GM18868 (cell line): ENCODE measurements at regions not wholly inside any gene's neighbourhood (a gene's known extent, or its start where the extent isn't known, plus 50 kb on each side); places are given as distances from the start of the nearest gene placed in this dataset.

Source experiments
- ATAC-seq: cut with Tn5 transposase; IDR thresholded peaks from one replicate; pipeline ENCODE4 v1.9.1; 2021; ENCODE audit warnings: mild to moderate bottlenecking, moderate library complexity; ENCODE audit not compliant: unreplicated experiment

DNA sequence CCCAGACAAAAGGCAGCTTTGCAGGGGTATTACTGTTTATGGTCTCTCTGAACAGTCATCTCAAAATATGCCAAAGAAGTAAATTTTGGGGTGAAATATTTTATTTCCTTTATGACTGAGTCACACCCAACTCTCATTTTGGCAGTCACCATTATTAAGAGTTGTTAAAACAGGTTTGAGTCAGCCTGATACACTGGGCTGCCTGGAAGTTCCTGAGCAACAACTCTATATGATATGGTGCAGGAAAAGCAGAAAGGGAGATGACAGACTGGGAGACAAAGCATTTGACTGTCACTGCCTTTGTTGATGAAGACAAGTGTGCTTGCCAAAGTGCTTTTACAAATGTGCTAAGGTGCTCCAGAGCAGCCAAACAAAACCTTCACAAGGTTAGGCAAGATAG is 1263.5 kb downstream of the PCDH7 start:
- ATAC-seq: no peak

DNA sequence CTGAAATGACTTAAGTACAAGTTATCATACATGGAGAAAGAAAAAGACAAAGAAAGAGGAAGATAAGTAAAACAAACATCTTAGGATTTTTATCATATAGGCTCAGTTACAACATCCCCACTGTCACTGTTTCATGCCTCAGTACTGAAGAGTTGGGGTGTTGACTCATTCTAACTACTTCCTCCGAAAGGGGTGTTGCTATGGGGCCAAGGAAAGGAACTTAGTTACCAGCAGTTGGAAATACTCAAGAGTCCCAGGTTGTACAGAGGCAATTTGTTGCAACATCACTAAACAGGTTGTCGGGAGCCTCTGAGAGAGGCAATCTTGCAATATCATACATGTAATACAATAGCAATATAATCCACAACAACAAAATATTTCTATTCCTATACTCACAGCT is 1264.7 kb downstream of the PCDH7 start:
- no peak for ATAC-seq

DNA sequence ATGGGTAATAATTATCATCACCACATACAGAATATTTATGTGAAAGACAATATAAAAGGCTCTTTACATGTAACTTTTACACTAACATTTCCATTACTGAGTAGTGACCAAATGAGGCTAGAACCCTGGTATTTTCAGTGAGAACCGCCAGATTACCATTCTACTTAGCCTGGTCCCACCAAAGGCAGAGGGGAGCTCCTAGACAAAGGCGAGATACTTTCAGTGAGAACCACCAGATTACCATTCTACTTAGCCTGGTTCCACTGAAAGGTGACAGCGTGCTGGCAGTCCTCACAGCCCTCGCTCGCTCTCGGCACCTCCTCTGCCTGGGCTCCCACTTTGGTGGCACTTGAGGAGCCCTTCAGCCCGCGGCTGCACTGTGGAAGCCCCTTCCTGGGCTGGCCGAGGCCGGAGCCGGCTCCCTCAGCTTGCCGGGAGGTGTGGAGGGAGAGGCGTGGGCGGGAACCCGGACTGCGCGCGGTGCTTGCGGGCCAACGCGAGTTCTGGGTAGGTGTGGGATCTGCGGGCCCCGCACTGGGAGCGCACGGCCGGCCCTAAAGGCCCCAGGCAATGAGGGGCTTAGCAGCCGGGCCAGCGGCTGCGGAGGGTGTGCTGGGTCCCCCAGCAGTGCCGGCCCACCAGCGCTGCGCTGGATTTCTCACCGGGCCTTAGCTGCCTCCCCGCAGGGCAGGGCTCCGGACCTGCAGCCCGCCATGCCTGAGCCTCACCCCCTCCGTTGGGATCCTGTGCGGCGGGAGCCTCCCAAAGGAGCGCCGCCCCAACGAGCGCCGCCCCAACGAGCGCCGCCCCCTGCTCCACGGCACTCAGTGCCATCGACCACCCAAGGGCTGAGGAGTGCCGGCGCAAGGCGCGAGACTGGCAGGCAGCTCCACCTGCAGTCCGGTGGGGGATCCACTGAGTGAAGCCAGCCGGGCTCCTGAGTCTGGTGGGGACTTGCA is 1276.1 kb downstream of the PCDH7 start:
- no peak for ATAC-seq

DNA sequence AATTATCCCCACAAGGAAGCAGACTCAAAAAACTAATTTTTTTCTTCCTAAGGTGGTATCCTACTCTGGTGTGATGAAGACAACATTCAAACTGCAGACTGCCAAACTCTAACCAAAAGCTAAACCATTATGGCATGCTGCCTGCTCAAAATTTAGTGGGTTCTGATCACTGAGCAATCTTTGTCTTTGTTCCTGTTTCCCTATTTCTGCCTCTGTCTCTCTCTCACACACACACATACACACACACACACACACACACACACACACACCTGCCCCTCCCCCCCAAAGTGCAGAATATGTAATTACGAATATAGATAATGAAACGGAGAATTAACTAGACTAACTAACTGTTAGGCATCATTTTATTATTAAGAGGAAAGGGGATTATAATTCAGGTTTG is 1278.6 kb downstream of the PCDH7 start:
- ATAC-seq: no peak

DNA sequence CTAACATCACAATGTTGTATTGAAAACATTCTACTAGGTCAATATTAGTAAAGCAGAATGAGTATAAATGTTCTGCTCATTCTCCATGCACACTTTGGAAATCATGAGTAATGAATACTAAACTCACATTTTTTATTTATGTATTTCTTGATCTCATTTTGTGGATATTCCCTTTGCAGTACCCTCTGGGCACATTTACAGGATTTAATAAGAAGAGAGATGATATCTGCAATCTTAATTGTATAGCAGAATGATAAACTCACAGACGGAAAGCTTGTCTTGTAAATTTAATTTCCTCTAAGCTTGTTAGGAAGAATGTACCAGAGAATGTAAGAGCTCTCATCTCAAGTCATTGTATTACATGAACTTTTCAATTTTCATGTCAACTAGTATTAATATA is 1279.7 kb downstream of the PCDH7 start:
- no peak for ATAC-seq

DNA sequence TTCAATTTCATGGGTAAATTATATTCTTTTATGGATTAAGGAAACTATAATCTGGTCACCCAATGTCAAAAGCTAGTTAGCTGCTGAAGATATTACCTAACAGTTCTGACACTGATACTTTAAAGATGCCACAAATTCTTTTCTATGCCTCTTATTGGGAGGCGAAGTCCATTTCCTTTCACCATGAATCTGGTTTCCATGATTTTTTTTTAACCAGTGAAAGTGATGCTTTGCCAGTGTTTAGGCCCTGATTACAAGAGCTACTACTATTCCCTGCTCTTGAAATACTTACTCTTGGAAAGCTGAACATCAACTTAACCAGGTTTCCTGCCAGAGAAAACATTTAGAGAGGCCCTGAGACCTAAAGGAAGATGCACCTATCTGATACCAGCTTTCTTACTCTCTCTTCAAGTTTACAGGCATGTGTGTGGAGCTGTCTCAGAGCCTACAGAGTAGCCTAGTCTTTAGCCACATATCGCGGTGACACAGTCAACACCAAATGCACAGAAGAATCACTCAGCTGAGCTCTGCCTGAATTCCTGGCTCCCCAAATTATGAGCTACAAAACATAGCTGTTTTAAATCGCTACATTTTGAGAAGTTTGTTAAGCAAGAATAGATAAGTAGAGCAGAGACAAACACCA is 1280.8 kb downstream of the PCDH7 start:
- no peak for ATAC-seq

DNA sequence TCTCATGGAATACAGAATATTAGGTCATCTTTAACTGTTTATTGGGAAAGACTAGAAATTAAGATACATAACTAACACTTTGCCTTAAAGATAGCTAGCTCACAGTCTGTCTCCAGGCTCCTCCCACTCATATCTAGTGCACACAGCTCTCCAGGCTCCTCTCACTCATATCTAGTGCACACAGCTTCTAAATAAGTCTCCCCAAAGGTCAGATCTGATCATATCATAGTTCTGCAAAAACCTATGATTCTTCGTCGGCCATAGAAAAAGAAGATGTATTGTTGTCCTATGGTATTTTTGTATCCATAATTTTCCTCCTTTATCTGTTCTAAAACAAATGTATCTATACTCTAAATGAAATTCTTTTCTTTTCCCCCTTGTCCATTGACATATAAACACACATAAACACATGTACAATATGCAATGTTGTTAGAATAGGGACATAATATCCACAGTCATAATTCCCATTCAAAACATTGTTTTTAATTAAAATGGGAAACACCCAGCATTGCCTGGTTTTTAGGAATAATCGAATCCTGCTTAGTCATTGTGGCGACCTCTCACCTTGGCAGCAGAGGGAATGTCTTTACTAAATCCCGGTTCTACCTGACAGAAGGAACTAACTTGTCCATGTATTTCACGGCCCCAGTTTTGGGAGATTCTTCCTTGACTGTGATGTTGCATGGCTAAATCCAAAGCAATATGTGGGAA is 1282.0 kb downstream of the PCDH7 start:
- no peak for ATAC-seq

DNA sequence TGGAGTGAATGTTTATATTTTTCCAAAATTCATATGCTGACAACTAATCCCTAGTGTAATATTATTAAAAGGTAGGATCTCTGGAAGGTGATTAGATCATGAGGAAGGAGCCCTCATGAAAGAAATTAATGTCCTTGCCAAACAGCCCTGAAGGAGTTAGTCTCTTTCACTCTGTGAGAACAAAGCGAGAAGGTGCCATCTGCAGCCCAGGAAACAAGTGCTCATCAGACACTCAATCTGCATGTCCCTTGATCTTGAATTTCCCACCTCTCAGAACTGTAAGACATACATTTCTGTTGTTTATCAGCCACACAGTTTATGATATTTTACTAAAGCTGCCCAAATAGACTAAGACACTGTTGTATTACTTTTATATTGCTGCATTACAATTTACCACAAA is 1283.4 kb downstream of the PCDH7 start:
- no peak for ATAC-seq

DNA sequence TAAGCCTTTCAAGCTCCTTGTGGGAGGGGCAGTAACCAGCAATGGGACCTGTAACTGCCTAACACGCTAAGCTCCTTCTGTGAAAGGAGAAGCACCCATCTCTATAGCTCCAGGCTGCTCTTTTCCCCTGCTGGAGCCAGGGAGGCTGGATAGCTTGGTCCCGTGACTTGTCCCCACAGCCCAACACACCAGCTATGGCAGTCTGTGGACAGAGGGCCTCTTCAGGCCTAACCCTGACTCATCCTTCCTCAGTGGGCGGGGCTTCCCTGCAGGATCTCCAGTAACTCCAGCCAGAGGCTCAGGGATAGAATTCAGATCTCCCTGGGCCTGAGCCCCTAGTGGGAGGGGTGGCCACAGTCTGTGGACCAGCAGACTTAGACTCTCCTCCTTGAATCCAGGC is 1290.1 kb downstream of the PCDH7 start:
- ATAC-seq: no peak

DNA sequence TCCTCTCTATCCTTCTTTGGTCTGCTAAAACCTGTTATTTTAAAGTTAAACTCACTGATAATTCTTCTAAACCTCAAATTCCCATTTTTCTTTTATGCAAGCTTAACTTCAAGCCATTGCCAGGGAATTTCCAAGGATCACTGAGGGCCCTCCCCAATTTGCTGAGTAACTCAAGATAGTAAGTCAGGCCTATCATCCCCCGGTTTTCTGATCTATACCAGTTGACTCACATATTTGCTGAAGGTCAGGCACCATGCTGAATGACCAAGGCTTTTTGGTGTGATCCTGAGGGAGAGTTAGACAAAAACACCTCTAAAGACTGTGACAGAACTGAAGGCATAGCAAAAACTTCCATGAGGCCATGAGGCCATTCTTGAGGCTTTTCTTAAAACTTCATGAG is 1301.9 kb downstream of the PCDH7 start:
- no peak for ATAC-seq

DNA sequence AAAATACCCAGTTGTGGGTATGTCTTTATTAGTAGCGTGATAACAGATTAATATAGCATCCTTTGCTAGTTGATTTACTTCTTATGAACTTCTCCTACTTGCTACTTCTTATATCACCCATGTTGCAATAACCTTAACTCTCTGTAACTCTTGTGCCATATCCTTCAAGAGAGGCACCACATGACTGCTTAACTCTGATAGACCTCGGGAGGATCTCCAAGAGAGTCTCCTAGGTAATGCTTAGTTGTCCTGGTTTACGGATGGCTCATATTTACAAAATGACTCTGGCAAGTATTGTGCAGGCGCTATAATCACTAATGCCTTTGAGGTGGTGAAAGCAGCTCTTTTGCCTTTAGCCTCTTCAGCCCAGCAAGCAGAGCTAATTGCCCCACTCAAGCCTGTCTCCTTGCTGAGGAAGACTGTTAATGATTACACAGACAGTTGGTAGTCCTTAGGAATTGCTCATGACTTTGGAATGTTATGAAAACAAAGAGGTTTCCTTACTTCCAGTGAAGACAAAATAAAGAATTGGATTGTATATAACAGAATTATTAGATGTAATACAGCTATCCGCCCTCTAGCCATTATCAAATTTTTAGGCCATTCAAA is 1305.8 kb downstream of the PCDH7 start:
- no peak for ATAC-seq

DNA sequence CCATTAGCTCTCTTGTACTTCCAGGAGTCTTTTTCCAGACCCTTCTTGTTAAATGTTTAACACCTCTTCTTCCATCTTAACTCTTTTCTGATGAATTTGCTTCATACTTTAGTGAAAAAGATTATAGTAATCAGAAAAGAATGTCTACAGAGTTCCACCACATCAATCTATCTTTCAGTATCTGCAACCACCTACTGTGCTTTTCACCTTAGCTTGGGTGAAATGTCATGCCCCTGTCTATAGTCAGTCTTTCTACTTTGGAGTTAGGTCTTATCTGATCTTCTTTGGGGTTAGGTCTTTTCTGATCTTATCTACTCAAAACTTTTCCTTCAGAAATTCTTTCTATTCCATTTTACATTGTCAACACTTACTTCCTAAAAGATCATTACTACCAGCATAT is 1310.2 kb downstream of the PCDH7 start:
- no peak for ATAC-seq

DNA sequence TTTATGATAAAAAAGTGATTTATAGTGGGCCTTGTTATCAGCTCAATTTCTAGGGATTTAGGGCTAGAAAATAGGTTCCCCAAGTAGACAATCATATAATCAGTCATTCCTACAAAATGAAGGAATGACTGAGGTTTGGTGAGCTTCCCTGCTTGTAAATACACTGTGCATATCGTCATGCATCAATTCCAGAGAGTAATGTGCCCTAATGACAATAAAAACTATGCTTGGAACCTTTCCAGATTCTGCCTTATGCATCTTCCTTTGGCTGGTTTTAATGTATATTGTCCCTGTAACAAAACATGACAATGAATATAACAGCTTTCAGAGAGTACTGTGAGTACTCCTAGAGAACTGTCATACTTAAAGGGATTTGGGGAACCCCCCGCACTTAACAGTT is 1310.9 kb downstream of the PCDH7 start:
- ATAC-seq: no peak

DNA sequence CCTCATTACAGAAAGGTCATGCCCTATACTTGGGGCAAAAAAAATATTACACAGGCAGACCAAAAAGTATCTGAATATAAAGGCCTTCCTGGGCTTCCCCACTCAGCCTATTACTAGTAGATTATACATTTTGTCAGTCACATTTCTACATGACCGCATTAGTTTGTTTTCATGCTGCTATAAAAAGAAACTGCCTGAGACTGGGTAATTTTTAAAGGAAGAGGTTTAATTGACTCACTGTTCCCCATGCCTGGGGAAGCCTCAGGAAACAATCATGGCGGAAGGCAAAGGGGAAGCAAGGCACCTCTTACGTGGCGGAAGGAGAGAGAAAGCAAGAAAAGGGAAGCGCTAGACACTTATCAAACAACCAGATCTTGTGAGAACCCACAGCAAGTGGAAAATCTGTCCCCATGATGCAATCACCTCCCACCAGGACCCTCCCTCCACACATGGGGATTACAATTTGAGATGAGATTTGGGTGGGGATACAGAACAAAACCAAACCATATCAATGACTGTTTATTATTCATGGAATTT is 1312.0 kb downstream of the PCDH7 start:
- no peak for ATAC-seq

DNA sequence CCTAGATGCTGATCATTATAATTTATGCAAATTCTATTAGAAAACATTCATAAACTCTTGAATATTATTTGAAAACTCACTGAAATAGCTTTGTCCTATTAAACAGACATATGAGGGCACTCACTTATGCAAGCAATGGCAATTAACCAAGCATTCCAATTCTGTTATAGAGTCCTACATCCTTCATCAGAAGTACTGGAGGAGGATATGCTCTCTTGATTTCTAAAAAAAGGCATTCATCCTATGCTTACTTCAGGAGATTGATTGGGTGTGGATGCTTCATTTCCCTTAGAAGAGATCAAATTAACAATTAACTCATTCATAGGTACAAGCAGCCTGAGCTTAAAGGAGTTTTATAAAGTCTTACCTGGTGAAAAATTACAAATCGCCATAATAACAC is 1317.2 kb downstream of the PCDH7 start:
- ATAC-seq: no peak

DNA sequence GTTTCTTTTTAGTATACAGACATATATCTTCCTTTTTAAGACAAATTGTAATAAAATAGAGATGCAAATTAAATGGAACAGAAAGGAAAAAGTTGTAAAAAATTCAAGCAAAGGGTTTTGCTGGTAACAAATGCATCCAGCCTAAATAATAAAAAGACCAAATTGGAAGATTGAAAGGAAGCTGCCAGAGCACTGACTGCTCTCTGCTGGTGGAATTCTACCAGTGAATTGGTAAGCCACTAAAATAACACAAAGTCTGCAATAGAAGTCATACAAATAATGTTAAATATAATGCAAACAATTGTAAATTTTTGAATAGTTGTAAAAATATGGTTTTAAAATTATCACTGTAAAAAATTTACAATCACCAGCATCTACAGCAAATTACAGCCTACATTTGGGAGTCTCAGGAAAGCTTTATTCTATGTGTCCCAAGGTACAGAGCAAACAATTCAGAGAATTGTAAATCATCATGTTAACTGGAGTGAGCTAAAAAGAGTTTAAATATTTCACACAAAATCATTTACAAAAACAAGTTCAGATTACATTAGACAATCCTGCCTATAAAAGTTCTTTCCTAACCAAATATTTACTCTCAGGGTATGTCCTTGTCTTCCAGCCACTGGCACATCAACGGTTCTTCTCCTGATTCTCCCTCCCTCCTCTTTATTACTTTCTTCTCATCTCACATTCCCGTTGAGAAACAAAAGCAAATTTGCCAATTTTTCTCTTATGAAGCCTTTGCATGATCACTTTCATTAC is 1322.5 kb downstream of the PCDH7 start:
- no peak for ATAC-seq

DNA sequence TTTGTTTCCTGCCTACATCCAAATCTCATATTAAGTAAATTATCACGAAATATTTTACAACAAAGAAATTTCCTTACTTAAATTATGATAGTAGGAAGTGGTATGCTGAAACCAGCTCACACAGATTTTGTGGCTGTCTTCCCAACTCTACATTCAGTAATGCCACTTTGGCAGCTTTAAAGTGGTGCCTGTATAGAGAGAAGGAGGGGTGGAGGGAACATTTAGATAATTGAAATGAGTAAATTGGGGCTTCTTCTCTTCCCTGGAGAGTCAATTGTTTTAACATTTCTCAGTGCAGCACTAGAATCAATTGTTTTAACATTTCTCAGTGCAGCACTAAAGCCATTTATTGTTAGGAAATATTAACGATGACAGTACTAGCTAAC is 1323.1 kb downstream of the PCDH7 start:
- ATAC-seq: no peak

DNA sequence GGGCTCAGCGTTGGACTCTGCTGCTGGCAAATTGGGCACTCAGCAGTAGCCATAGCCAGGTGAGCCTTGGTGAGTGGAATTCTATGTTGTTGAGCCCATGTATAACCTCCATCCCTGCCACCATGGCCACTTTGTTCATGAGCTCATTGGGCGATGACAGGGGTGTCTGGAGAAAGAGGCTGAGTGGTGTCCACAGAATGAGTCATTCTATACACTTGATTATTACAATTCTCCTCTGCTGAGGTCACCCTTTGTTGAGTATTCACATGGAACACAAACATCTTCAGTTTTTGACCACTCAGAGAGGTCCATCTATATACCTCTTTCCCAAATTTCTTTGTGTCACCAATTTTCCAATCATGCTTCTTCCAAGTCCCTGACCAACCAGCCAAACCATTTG is 1341.7 kb downstream of the PCDH7 start:
- ATAC-seq: no peak

DNA sequence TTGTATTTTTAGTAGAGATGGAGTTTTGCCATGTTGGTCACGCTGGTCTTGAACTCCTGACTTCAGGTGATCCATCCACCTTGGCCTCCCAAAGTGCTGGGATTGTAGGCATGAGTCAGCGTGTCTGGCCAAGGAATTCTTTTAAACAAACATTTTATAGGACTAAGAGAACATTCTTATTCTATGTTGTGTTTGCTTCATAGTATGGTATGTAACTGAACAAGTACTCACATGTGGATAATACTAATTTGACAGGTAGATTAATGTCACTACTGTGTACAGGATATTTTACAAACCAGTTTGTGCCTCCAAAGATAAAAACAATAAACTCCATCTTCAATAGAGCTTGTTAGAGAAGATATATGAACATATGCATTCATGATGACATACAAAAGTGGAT is 1353.4 kb downstream of the PCDH7 start:
- ATAC-seq: no peak

DNA sequence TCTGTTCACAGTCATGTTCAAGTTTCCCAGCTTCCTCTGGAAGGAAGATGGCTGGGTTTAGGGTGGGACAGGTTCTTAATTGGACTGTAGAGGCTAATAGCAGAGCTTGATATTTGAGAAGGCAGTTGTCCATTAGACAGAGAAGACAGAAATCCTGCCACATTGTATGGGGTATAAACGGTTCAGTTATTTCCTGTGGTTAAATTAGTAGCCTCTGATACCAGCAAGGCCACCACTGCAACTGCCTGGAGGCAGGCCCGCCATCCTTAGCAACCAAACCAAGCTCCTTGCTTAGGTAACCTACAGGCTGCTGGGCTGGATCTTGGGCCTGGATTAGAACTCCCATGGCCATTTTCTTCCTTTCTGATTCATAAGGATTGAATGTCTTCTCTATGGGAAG is 1367.0 kb downstream of the PCDH7 start:
- ATAC-seq: no peak
